Lower leg skin (tissue), 3 donors: ENCODE measurements at regions not wholly inside any gene's neighbourhood (a gene's known extent, or its start where the extent isn't known, plus 50 kb on each side); places are given as distances from the start of the nearest gene placed in this dataset.

Experiments used
- POLR2A ChIP-seq, 2 donors: fragments of 450-650 bp; IDR thresholded peaks; one replicate each; pipeline ENCODE4 v1.6.1; 2016 to 2017; ENCODE audit warnings: antibody characterized with exemption in 2 of 2, mild to moderate bottlenecking in 1 of 2, moderate library complexity in 1 of 2
- TF ChIP-seq, protein P1 (sequence below), 3 donors: fragments of 450-650 bp; IDR thresholded peaks; one replicate each; pipeline ENCODE4 v1.5.1; 2016; ENCODE audit warnings: antibody characterized with exemption in 3 of 3, mild to moderate bottlenecking in 3 of 3, moderate library complexity in 2 of 3

- TF ChIP-seq, protein P1, sequence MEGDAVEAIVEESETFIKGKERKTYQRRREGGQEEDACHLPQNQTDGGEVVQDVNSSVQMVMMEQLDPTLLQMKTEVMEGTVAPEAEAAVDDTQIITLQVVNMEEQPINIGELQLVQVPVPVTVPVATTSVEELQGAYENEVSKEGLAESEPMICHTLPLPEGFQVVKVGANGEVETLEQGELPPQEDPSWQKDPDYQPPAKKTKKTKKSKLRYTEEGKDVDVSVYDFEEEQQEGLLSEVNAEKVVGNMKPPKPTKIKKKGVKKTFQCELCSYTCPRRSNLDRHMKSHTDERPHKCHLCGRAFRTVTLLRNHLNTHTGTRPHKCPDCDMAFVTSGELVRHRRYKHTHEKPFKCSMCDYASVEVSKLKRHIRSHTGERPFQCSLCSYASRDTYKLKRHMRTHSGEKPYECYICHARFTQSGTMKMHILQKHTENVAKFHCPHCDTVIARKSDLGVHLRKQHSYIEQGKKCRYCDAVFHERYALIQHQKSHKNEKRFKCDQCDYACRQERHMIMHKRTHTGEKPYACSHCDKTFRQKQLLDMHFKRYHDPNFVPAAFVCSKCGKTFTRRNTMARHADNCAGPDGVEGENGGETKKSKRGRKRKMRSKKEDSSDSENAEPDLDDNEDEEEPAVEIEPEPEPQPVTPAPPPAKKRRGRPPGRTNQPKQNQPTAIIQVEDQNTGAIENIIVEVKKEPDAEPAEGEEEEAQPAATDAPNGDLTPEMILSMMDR (IDR thresholded peaks at IDR 0.05): no peak
- no peak for TF ChIP-seq POLR2A (IDR thresholded peaks at IDR 0.05)
Observed at GRCh38 chr14:57069702-57070101, 199.0 kb downstream of the EXOC5 start.
